SK-N-SH (cell line): ENCODE measurements at regions not wholly inside any gene's neighbourhood (a gene's known extent, or its start where the extent isn't known, plus 50 kb on each side); places are given as distances from the start of the nearest gene placed in this dataset.

Experiments used
- CTCF ChIA-PET: fragments of 300-600, 350-600 bp; formaldehyde crosslinking; extraction: SDS; loops from one replicate; lab custom pipeline; 2021; lab: Yijun Ruan, JAX
- POLR2A ChIA-PET: fragments of 350-600 bp; sonication (Branson Sonifier 250); formaldehyde crosslinking; extraction: SDS; loops from one replicate; lab custom pipeline; 2020; ENCODE audit warnings: antibody characterized with exemption, inconsistent platforms; lab: Yijun Ruan, JAX
- DNase-seq: peaks from one replicate; pipeline ENCODE4 v3.0.0; 2012
- H2AFZ ChIP-seq: fragments of 200-600 bp; sonication (generic); 2 replicates; pipeline ENCODE4 v1.8.1; 2016; ENCODE audit warnings: antibody characterized with exemption, mild to moderate bottlenecking, low read depth
- H3F3A ChIP-seq: fragments of 200-600 bp; sonication (generic); replicated peaks from 2 replicates; pipeline ENCODE3; 2016; ENCODE audit warnings: antibody characterized with exemption, mild to moderate bottlenecking; ENCODE audit not compliant: insufficient read depth
- H3K27ac ChIP-seq, 2 experiments: fragments of 200-500 bp in 1 of 2; fragments of 200-600 bp in 1 of 2; sonication (Bioruptor generic) in 1 of 2; sonication (generic), shearing (Covaris generic) in 1 of 2; 2 replicates each; pipeline versions ENCODE4 v1.5.1 to v1.6.1; 2014 to 2016; ENCODE audit warnings: low read depth in 2 of 2, inconsistent platforms in 1 of 2, low read length in 1 of 2, mild to moderate bottlenecking in 1 of 2, mixed read lengths in 1 of 2
- H3K27me3 ChIP-seq: fragments of 200-600 bp; sonication (generic), shearing (Covaris generic); 2 replicates; pipeline ENCODE4 v1.6.1; 2016; ENCODE audit warnings: mixed run types; ENCODE audit not compliant: insufficient read depth
- H3K36me3 ChIP-seq, 2 experiments: fragments of 200-500 bp in 1 of 2; fragments of 200-600 bp in 1 of 2; sonication (Bioruptor generic) in 1 of 2; sonication (generic) in 1 of 2; replicated peaks in 1 of 2; 2 replicates each; pipeline versions ENCODE3 to v1.5.1; 2014 to 2016; ENCODE audit warnings: low read length in 1 of 2, mild to moderate bottlenecking in 1 of 2; ENCODE audit not compliant: insufficient read depth in 2 of 2, control insufficient read depth in 1 of 2
- H3K4me1 ChIP-seq, 2 experiments: fragments of 200-500 bp in 1 of 2; fragments of 200-600 bp in 1 of 2; sonication (Bioruptor generic) in 1 of 2; sonication (generic), shearing (Covaris generic) in 1 of 2; 2 replicates each; pipeline versions ENCODE4 v1.5.1 to v1.6.1; 2014 to 2016; ENCODE audit warnings: low read depth in 1 of 2, low read length in 1 of 2, mixed run types in 1 of 2; ENCODE audit not compliant: insufficient read depth in 2 of 2, control insufficient read depth in 1 of 2
- H3K4me2 ChIP-seq: fragments of 200-600 bp; sonication (generic), shearing (Covaris generic); 2 replicates; pipeline ENCODE4 v1.6.1; 2017; ENCODE audit warnings: mixed run types
- H3K4me3 ChIP-seq, 2 experiments: fragments of 200-500 bp in 1 of 2; fragments of 200-600 bp in 1 of 2; sonication (Bioruptor generic) in 1 of 2; sonication (generic), shearing (Covaris generic) in 1 of 2; 2 replicates each; pipeline versions ENCODE4 v1.5.1 to v1.8.1; 2014 to 2016; ENCODE audit warnings: low read depth in 2 of 2, inconsistent platforms in 1 of 2, low read length in 1 of 2, mild to moderate bottlenecking in 1 of 2, mixed read lengths in 1 of 2, moderate library complexity in 1 of 2
- H3K79me2 ChIP-seq: fragments of 200-600 bp; sonication (generic); 2 replicates; pipeline ENCODE4 v1.8.1; 2017; ENCODE audit warnings: mild to moderate bottlenecking; ENCODE audit not compliant: insufficient read depth
- H3K9ac ChIP-seq: fragments of 200-600 bp; sonication (generic); 2 replicates; pipeline ENCODE4 v1.6.1; 2017; ENCODE audit warnings: mixed run types
- H3K9me2 ChIP-seq: fragments of 200-600 bp; sonication (generic); 2 replicates; pipeline ENCODE4 v1.6.1; 2017; ENCODE audit warnings: mixed run types
- H3K9me3 ChIP-seq: fragments of 200-600 bp; sonication (generic); 2 replicates; pipeline ENCODE4 v1.6.1; 2017; ENCODE audit warnings: mixed run types, mild to moderate bottlenecking, moderate library complexity
- H4K20me1 ChIP-seq: fragments of 200-600 bp; sonication (generic); 2 replicates; pipeline ENCODE4 v1.6.1; 2017; ENCODE audit warnings: mild to moderate bottlenecking, mixed run types; ENCODE audit not compliant: insufficient read depth
- CHD2 ChIP-seq: fragments of 150-350 bp; IDR thresholded peaks from 2 replicates; pipeline ENCODE4 v1.6.1; 2018; ENCODE audit warnings: low read length; ENCODE audit not compliant: partially characterized antibody
- EP300 ChIP-seq, 2 experiments: IDR thresholded peaks; 2 replicates each; pipeline versions ENCODE4 v1.4.0 to v1.6.1; 2012; ENCODE audit warnings: borderline replicate concordance in 1 of 2, low read depth in 1 of 2, low read length in 1 of 2
- EZH2phosphoT487 ChIP-seq: fragments of 200-600 bp; sonication (generic); IDR thresholded peaks from 2 replicates; pipeline ENCODE4 v1.6.1; 2017; ENCODE audit warnings: low read depth, mixed run types, mild to moderate bottlenecking, antibody characterized with exemption, moderate library complexity, borderline replicate concordance
- FOXJ3 ChIP-seq: sonication (generic); formaldehyde crosslinking; IDR thresholded peaks from 2 replicates; pipeline ENCODE4 v1.5.1; 2020; ENCODE audit warnings: mild to moderate bottlenecking, missing genetic modification reagents
- FOXM1 ChIP-seq: IDR thresholded peaks from 2 replicates; pipeline ENCODE4 v1.4.0; 2012; ENCODE audit warnings: low read depth, mild to moderate bottlenecking
- GATA2 ChIP-seq: sonication (generic); formaldehyde crosslinking; IDR thresholded peaks from 2 replicates; pipeline ENCODE4 v1.5.0; 2020; ENCODE audit warnings: mild to moderate bottlenecking, missing genetic modification reagents
- JUND ChIP-seq: IDR thresholded peaks from 2 replicates; pipeline ENCODE4 v1.4.0; 2012
- MEF2A ChIP-seq: IDR thresholded peaks from 2 replicates; pipeline ENCODE4 v1.4.0; 2012; ENCODE audit warnings: low read depth, borderline replicate concordance
- NFIC ChIP-seq: IDR thresholded peaks from 2 replicates; pipeline ENCODE4 v1.4.0; 2012; ENCODE audit warnings: borderline replicate concordance
- NRF1 ChIP-seq: IDR thresholded peaks from 2 replicates; pipeline ENCODE4 v1.6.1; 2012; ENCODE audit warnings: low read depth, mild to moderate bottlenecking, low read length
- RCOR1 ChIP-seq: fragments of 150-350 bp; IDR thresholded peaks from 2 replicates; pipeline ENCODE4 v1.6.1; 2017; ENCODE audit warnings: antibody characterized with exemption, low read length
- RXRA ChIP-seq: IDR thresholded peaks from 2 replicates; pipeline ENCODE4 v1.4.0; 2012; ENCODE audit warnings: low read depth, mild to moderate bottlenecking, borderline replicate concordance
- TAF1 ChIP-seq: IDR thresholded peaks from 2 replicates; pipeline ENCODE4 v1.6.1; 2012; ENCODE audit warnings: low read depth, mild to moderate bottlenecking, low read length, moderate library complexity, borderline replicate concordance
- TCF12 ChIP-seq: IDR thresholded peaks from 2 replicates; pipeline ENCODE4 v1.4.0; 2012
- TEAD4 ChIP-seq: IDR thresholded peaks from 2 replicates; pipeline ENCODE4 v1.4.0; 2012; ENCODE audit warnings: mild to moderate bottlenecking, borderline replicate concordance; ENCODE audit not compliant: insufficient read depth
- YY1 ChIP-seq: IDR thresholded peaks from 2 replicates; pipeline ENCODE4 v1.4.0; 2012; ENCODE audit warnings: low read depth, mild to moderate bottlenecking
- ZBTB33 ChIP-seq: IDR thresholded peaks from 2 replicates; pipeline ENCODE4 v1.4.0; 2012; ENCODE audit warnings: low read depth, borderline replicate concordance
- WGBS: methylation state at CpG from one replicate; pipeline ENCODE4 v1.1.6; 2017; ENCODE audit warnings: low lambda C conversion rate; 5-methylcytosine and 5-hydroxymethylcytosine counted together
- TF ChIP-seq, protein P1 (sequence below): IDR thresholded peaks from 2 replicates; pipeline ENCODE4 v1.6.1; 2012; ENCODE audit warnings: mild to moderate bottlenecking, low read depth, low read length, moderate library complexity

GRCh38 chr17:83151056-83151441 is 71.6 kb downstream of the METRNL start:
- no peak overlapping the region for H3K4me2 ChIP-seq
- no peaks in the 10 kb centered on the region for H3K9me2 ChIP-seq
- no peak for DNase-seq
- H3K36me3 ChIP-seq, result no peaks in the 10 kb centered on the region
- no peaks in the 10 kb centered on the region for H4K20me1 ChIP-seq
- TF ChIP-seq TAF1 (no peak), JUND (no peak), RXRA (no peak), FOXM1 (no peak), EP300 (IDR thresholded peaks at IDR 0.05; ENCODE audit: borderline replicate concordance in 1 of 2, low read depth in 1 of 2, low read length in 1 of 2) (no peak), ZBTB33 (no peak), GATA2 (CRISPR knock-in tag) (no peak), YY1 (no peak), TCF12 (no peak), NFIC (no peak), TEAD4 (no peak), EZH2phosphoT487 (no peak), MEF2A (no peak), FOXJ3 (CRISPR knock-in tag) (no peak), CHD2 (no peak), RCOR1 (no peak), NRF1 (no peak)
- TF ChIP-seq, protein P1, sequence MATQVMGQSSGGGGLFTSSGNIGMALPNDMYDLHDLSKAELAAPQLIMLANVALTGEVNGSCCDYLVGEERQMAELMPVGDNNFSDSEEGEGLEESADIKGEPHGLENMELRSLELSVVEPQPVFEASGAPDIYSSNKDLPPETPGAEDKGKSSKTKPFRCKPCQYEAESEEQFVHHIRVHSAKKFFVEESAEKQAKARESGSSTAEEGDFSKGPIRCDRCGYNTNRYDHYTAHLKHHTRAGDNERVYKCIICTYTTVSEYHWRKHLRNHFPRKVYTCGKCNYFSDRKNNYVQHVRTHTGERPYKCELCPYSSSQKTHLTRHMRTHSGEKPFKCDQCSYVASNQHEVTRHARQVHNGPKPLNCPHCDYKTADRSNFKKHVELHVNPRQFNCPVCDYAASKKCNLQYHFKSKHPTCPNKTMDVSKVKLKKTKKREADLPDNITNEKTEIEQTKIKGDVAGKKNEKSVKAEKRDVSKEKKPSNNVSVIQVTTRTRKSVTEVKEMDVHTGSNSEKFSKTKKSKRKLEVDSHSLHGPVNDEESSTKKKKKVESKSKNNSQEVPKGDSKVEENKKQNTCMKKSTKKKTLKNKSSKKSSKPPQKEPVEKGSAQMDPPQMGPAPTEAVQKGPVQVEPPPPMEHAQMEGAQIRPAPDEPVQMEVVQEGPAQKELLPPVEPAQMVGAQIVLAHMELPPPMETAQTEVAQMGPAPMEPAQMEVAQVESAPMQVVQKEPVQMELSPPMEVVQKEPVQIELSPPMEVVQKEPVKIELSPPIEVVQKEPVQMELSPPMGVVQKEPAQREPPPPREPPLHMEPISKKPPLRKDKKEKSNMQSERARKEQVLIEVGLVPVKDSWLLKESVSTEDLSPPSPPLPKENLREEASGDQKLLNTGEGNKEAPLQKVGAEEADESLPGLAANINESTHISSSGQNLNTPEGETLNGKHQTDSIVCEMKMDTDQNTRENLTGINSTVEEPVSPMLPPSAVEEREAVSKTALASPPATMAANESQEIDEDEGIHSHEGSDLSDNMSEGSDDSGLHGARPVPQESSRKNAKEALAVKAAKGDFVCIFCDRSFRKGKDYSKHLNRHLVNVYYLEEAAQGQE, result no peak
- no peaks in the 10 kb centered on the region for H3F3A ChIP-seq
- H3K27me3 ChIP-seq, result peaks cover 5% of the 10 kb centered on the region
- 76% methylated on average over 16 of the region's 16 CpGs for WGBS
- H3K9me3 ChIP-seq, result no peaks in the 10 kb centered on the region
- peaks cover 0 to 15% of the 10 kb centered on the region in 2 experiments; a peak in 1 of 4 replicates for H3K4me1 ChIP-seq
- no peak overlapping the region for H3K4me3 ChIP-seq
- ChIA-PET POLR2A (no interaction called here), CTCF (interaction anchor here (1.6 to 1.8 kb wide), 3 partner anchors 15 to 30 kb away, joined by 3 to 4 read pairs (median 4); no protein-coding TSS in a partner anchor)
- no peaks in the 10 kb centered on the region for H3K79me2 ChIP-seq
- H3K9ac ChIP-seq, result no peak overlapping the region
- no peak overlapping the region for H3K27ac ChIP-seq
- no peak overlapping the region for H2AFZ ChIP-seq
